Testis (tissue), 2 donors: ENCODE measurements at regions not wholly inside any gene's neighbourhood (a gene's known extent, or its start where the extent isn't known, plus 50 kb on each side); places are given as distances from the start of the nearest gene placed in this dataset.

Experiments
- POLR2A ChIP-seq: fragments of 450-650 bp; IDR thresholded peaks from one replicate; pipeline ENCODE4 v1.6.1; 2017; ENCODE audit warnings: antibody characterized with exemption, mild to moderate bottlenecking, moderate library complexity
- TF ChIP-seq, protein P1 (sequence below), 3 experiments: fragments of 450-650 bp in 2 of 3; fragments of 200-600 bp in 1 of 3; sonication (generic) in 1 of 3; IDR thresholded peaks; one replicate each; pipeline ENCODE4 v1.5.1; 2016 to 2019; ENCODE audit warnings: antibody characterized with exemption in 3 of 3, mild to moderate bottlenecking in 2 of 3, moderate library complexity in 1 of 3

DNA sequence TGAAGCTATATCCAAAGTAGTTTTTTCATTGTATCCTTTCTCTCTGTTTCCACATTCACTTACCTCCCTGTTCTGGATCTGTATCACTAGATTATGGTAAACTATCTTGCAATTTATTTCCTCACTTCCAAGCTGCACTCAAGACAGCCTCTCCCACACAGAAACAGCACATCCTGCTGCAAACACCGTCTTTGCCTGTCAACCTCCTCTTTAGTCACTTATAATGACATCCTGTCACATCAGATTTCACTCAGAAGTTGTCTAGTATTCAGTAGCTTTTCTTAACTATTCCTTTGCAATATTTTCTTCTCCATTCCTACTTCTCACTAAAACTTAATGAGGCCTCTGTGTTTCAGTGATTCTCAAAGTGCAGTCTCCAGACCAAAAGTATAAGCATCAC lies 490.8 kb downstream of the IGSF11 start:
- TF ChIP-seq, protein P1, sequence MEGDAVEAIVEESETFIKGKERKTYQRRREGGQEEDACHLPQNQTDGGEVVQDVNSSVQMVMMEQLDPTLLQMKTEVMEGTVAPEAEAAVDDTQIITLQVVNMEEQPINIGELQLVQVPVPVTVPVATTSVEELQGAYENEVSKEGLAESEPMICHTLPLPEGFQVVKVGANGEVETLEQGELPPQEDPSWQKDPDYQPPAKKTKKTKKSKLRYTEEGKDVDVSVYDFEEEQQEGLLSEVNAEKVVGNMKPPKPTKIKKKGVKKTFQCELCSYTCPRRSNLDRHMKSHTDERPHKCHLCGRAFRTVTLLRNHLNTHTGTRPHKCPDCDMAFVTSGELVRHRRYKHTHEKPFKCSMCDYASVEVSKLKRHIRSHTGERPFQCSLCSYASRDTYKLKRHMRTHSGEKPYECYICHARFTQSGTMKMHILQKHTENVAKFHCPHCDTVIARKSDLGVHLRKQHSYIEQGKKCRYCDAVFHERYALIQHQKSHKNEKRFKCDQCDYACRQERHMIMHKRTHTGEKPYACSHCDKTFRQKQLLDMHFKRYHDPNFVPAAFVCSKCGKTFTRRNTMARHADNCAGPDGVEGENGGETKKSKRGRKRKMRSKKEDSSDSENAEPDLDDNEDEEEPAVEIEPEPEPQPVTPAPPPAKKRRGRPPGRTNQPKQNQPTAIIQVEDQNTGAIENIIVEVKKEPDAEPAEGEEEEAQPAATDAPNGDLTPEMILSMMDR (IDR thresholded peaks at IDR 0.05): no peak
- TF ChIP-seq POLR2A: no peak
